Retinal pigment epithelial cell (primary cell): ENCODE measurements at regions not wholly inside any gene's neighbourhood (a gene's known extent, or its start where the extent isn't known, plus 50 kb on each side); places are given as distances from the start of the nearest gene placed in this dataset.

Experiments
- DNase-seq: peaks from one replicate; pipeline ENCODE4 v3.0.0-alpha.2; 2010; ENCODE audit warnings: low read depth
- H3K4me3 ChIP-seq: 2 replicates; pipeline ENCODE4 v1.5.1; 2011; ENCODE audit warnings: mild to moderate bottlenecking, low read length, control low read depth, moderate library complexity
- CTCF ChIP-seq: conservative IDR thresholded peaks from 2 replicates; pipeline ENCODE4 v1.5.1; 2011; ENCODE audit warnings: low read depth, low read length, control low read depth, inconsistent platforms

GRCh38 chr10:113988535-113988934 is 55.1 kb upstream of the ADRB1 start:
- no peak for DNase-seq
- H3K4me3 ChIP-seq: no peak overlapping the region
- TF ChIP-seq CTCF: no peak

DNA sequence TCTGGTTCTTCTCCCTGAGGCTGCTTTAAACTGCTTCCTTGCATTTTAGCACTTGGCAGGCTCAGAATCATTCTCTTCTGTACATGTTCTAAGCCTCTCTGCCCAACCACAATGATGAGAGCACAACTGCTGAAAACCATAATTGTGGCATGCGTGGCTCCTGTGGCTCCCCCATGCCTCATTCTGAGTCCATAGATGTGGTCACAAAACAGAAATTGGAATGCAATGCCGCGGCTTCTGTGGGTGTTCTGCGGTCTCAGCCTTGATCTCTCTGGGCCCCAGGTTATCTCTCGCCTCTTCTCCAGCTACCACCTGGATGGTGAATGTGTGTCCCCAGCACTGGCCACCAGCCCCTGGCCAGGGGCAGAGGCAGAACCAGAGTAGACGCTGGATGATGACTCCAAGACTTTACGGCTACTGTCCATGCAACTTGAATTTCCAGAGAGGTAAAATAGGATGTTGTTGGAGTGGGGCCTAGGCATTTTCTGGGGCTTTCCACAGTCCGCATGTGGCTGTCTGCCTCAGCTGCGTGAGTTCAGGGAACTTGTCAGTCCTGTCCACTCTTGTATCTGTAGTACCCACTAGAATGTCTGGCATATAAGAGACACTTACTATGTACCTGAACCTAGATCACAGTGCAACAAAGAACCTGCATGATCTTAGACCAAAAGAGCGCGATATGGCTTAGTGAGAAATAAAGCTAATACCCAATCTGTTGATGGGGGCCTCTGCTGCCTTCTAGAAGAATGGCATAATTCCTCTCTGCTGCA is 52.4 kb upstream of the ADRB1 start:
- no peak for DNase-seq
- no peak overlapping the region for H3K4me3 ChIP-seq
- TF ChIP-seq CTCF: no peak

- DNase-seq: no peak
- H3K4me3 ChIP-seq: no peak overlapping the region
- no peak for TF ChIP-seq CTCF
Observed at GRCh38 chr10:113992471-113993011, 51.1 kb upstream of the ADRB1 start.

- DNase-seq: no peak
- no peak for TF ChIP-seq CTCF
- no peak overlapping the region for H3K4me3 ChIP-seq
Observed at GRCh38 chr10:113993489-113993991, 50.1 kb upstream of the ADRB1 start.
